Mucosa of rectum (tissue), 2 donors: ENCODE measurements at regions not wholly inside any gene's neighbourhood (a gene's known extent, or its start where the extent isn't known, plus 50 kb on each side); places are given as distances from the start of the nearest gene placed in this dataset.

Source experiments
- H3K27ac ChIP-seq, 2 donors: one replicate each; pipeline ENCODE4 v1.7.0; 2013; ENCODE audit warnings: inconsistent platforms in 2 of 2, low read depth in 2 of 2, low read length in 2 of 2
- H3K27me3 ChIP-seq, 2 donors: one replicate each; pipeline ENCODE4 v1.7.0; 2013; ENCODE audit warnings: low read length in 2 of 2; ENCODE audit not compliant: control insufficient read depth in 2 of 2, insufficient read depth in 2 of 2
- H3K36me3 ChIP-seq, 2 donors: one replicate each; pipeline ENCODE4 v1.7.0; 2013; ENCODE audit warnings: low read length in 2 of 2; ENCODE audit not compliant: control insufficient read depth in 2 of 2, insufficient read depth in 2 of 2
- H3K4me1 ChIP-seq, 2 donors: one replicate each; pipeline ENCODE4 v1.7.0; 2013; ENCODE audit warnings: low read length in 2 of 2, mild to moderate bottlenecking in 1 of 2; ENCODE audit not compliant: control insufficient read depth in 2 of 2, insufficient read depth in 2 of 2
- H3K4me3 ChIP-seq, 2 donors: one replicate each; pipeline ENCODE4 v1.7.0; 2013; ENCODE audit warnings: low read length in 2 of 2
- H3K9ac ChIP-seq, 2 donors: one replicate each; pipeline ENCODE4 v1.7.0; 2013; ENCODE audit warnings: low read length in 2 of 2, low read depth in 1 of 2, mild to moderate bottlenecking in 1 of 2
- H3K9me3 ChIP-seq, 2 donors: one replicate each; pipeline ENCODE4 v1.7.0; 2013; ENCODE audit warnings: low read length in 2 of 2; ENCODE audit not compliant: control insufficient read depth in 2 of 2
- donor health status: healthy.
- donor health status: Normal muscosa, but diverticular disease.

GRCh38 chr3:13132281-13132680 is 59.1 kb upstream of the IQSEC1 start:
- H3K36me3 ChIP-seq, result no peaks in the 10 kb centered on the region
- peaks cover 0 to 6% of the 10 kb centered on the region in 2 donors for H3K27me3 ChIP-seq
- H3K9ac ChIP-seq, result no peak overlapping the region
- H3K4me3 ChIP-seq, result no peak overlapping the region
- no peaks in the 10 kb centered on the region for H3K4me1 ChIP-seq
- H3K9me3 ChIP-seq, result no peaks in the 10 kb centered on the region
- no peak overlapping the region for H3K27ac ChIP-seq

- H3K36me3 ChIP-seq, result no peaks in the 10 kb centered on the region
- no peak overlapping the region for H3K27ac ChIP-seq
- no peaks in the 10 kb centered on the region for H3K4me1 ChIP-seq
- H3K9ac ChIP-seq, result no peak overlapping the region
- no peak overlapping the region for H3K4me3 ChIP-seq
- H3K9me3 ChIP-seq, result no peaks in the 10 kb centered on the region
- H3K27me3 ChIP-seq, result peaks cover 0 to 6% of the 10 kb centered on the region in 2 donors
Measured at GRCh38 chr3:13130464-13131193, 57.4 kb upstream of the IQSEC1 start.

GRCh38 chr3:13125092-13126015 is 52.1 kb upstream of the IQSEC1 start:
- Histone ChIP-seq H3K27ac (no peak overlapping the region), H3K4me3 (no peak overlapping the region), H3K9ac (no peak overlapping the region), H3K36me3 (no peaks in the 10 kb centered on the region), H3K27me3 (no peaks in the 10 kb centered on the region), H3K9me3 (no peaks in the 10 kb centered on the region), H3K4me1 (no peaks in the 10 kb centered on the region)

- Histone ChIP-seq H3K9ac (no peak overlapping the region), H3K27me3 (peaks cover 0 to 5% of the 10 kb centered on the region in 2 donors), H3K27ac (no peak overlapping the region), H3K4me1 (no peaks in the 10 kb centered on the region), H3K9me3 (no peaks in the 10 kb centered on the region), H3K4me3 (no peak overlapping the region), H3K36me3 (no peaks in the 10 kb centered on the region)
Measured at GRCh38 chr3:13124631-13125030, 51.4 kb upstream of the IQSEC1 start.

- Histone ChIP-seq H3K27me3 (peaks cover 0 to 5% of the 10 kb centered on the region in 2 donors), H3K36me3 (no peaks in the 10 kb centered on the region), H3K4me1 (no peaks in the 10 kb centered on the region), H3K9me3 (no peaks in the 10 kb centered on the region), H3K4me3 (no peak overlapping the region), H3K27ac (no peak overlapping the region), H3K9ac (no peak overlapping the region)
Measured at GRCh38 chr3:13123765-13124164, 50.5 kb upstream of the IQSEC1 start.

- Histone ChIP-seq H3K27me3 (peaks cover 0 to 5% of the 10 kb centered on the region in 2 donors), H3K36me3 (no peaks in the 10 kb centered on the region), H3K9me3 (no peaks in the 10 kb centered on the region), H3K27ac (no peak overlapping the region), H3K9ac (no peak overlapping the region), H3K4me3 (no peak overlapping the region), H3K4me1 (no peaks in the 10 kb centered on the region)
Measured at GRCh38 chr3:13123013-13123654, 49.9 kb upstream of the IQSEC1 start.
